ENCODE measurements at regions not wholly inside any gene's neighbourhood (a gene's known extent, or its start where the extent isn't known, plus 50 kb on each side); places are given as distances from the start of the nearest gene placed in this dataset.

GRCh38 chr4:144589512-144589911 lies 56.4 kb upstream of the HHIP start:
- no CpG with 5 or more reads among the region's 2 CpGs for WGBS, 2 experiments (ENCODE audit: extremely low coverage in 2 of 2, insufficient read length in 1 of 2)
- H3K4ac ChIP-seq (ENCODE audit: low read depth, low read length) = no peak overlapping the region
- H4K91ac ChIP-seq (ENCODE audit: insufficient read depth, low read depth, low read length) = no peak overlapping the region
- dilution Hi-C loops (cut with HindIII; ENCODE audit: low sequenced_read_pairs, unreplicated experiment) = no loop called here
- no peak overlapping the region for H3K27ac ChIP-seq (ENCODE audit: insufficient read depth, low read length)
- intact Hi-C loops (cut with micrococcal nuclease) = no loop called here
- ATAC-seq (ENCODE audit: low read depth) = no peak
- H3K14ac ChIP-seq (replicated peaks; ENCODE audit: low read depth, low read length) = no peak overlapping the region
- H4K20me1 ChIP-seq (ENCODE audit: insufficient read depth, low read length) = no peaks in the 10 kb centered on the region
- H2AK5ac ChIP-seq (ENCODE audit: low read depth, low read length) = no peak overlapping the region
- no peak overlapping the region for H3K4me2 ChIP-seq (ENCODE audit: low read depth, low read length)
- H3K9me3 ChIP-seq (ENCODE audit: control insufficient read depth, insufficient read depth, low read length) = no peaks in the 10 kb centered on the region
- no peaks in the 10 kb centered on the region for H3K27me3 ChIP-seq (ENCODE audit: control insufficient read depth, insufficient read depth, low read length)
- no peaks in the 10 kb centered on the region for H3K79me1 ChIP-seq (ENCODE audit: low read depth in 1 of 2, low read length in 2 of 2)
- H4K8ac ChIP-seq (ENCODE audit: low read depth in 2 of 2, low read length in 2 of 2) = no peak overlapping the region
- no peak overlapping the region for H2BK15ac ChIP-seq (ENCODE audit: low read depth, low read length)
- in situ Hi-C loops (cut with MboI; ENCODE audit: low sequenced_read_pairs) = no loop called here
- no peak for DNase-seq
- no peak overlapping the region for H2AK9ac ChIP-seq (replicated peaks; ENCODE audit: low read depth, low read length, poor library complexity)
- BruUV-seq (replicated peaks) = no TSS peak
- no peaks in the 10 kb centered on the region for H3K9me1 ChIP-seq (ENCODE audit: insufficient read depth, low read length)
- H3K36me3 ChIP-seq (ENCODE audit: control insufficient read depth, insufficient read depth, low read length) = no peaks in the 10 kb centered on the region
- H3K18ac ChIP-seq (ENCODE audit: low read depth, low read length) = no peak overlapping the region
- H3K9ac ChIP-seq (ENCODE audit: low read depth, low read length) = no peak overlapping the region
- TF ChIP-seq CTCF (conservative IDR thresholded peaks at IDR 0.05; ENCODE audit: low read depth, low read length) (no peak), FOS (IDR thresholded peaks at IDR 0.05; ENCODE audit: low read depth, low read length) (no peak), BHLHE40 (IDR thresholded peaks at IDR 0.05; ENCODE audit: low read depth, low read length) (no peak), MXI1 (IDR thresholded peaks at IDR 0.05; ENCODE audit: borderline replicate concordance, low read depth, low read length) (no peak), CHD1 (IDR thresholded peaks at IDR 0.05; ENCODE audit: low read depth, low read length) (no peak)
- no peak overlapping the region for H2AFZ ChIP-seq (replicated peaks; ENCODE audit: low read length, poor library complexity)
- no peak overlapping the region for H2BK120ac ChIP-seq (ENCODE audit: low read depth, low read length)
- no peak overlapping the region for H2BK20ac ChIP-seq (ENCODE audit: low read depth, low read length)
- no peak overlapping the region for H3K23ac ChIP-seq (ENCODE audit: low read depth, low read length)
- H3K56ac ChIP-seq (ENCODE audit: extremely low read depth, insufficient read depth, low read length) = no peak overlapping the region
- H2BK5ac ChIP-seq (ENCODE audit: low read depth, low read length, poor library complexity, severe bottlenecking) = no peak overlapping the region
- no peak overlapping the region for H3K4me3 ChIP-seq (ENCODE audit: insufficient read depth, low read depth, low read length)
- CTCF ChIA-PET = no interaction called here
- POLR2A ChIA-PET (ENCODE audit: unreplicated experiment) = no interaction called here
- peaks cover 2% of the 10 kb centered on the region; the same call in 1 of the 2 replicates for H3K4me1 ChIP-seq (ENCODE audit: control insufficient read depth, insufficient read depth, low read length)
- H4K5ac ChIP-seq (ENCODE audit: low read depth, low read length) = no peak overlapping the region
